ENCODE measurements at regions not wholly inside any gene's neighbourhood (a gene's known extent, or its start where the extent isn't known, plus 50 kb on each side); places are given as distances from the start of the nearest gene placed in this dataset.
A peak's percentile ranks its signal among the peaks of the same experiment; 100 is the strongest.

DNA sequence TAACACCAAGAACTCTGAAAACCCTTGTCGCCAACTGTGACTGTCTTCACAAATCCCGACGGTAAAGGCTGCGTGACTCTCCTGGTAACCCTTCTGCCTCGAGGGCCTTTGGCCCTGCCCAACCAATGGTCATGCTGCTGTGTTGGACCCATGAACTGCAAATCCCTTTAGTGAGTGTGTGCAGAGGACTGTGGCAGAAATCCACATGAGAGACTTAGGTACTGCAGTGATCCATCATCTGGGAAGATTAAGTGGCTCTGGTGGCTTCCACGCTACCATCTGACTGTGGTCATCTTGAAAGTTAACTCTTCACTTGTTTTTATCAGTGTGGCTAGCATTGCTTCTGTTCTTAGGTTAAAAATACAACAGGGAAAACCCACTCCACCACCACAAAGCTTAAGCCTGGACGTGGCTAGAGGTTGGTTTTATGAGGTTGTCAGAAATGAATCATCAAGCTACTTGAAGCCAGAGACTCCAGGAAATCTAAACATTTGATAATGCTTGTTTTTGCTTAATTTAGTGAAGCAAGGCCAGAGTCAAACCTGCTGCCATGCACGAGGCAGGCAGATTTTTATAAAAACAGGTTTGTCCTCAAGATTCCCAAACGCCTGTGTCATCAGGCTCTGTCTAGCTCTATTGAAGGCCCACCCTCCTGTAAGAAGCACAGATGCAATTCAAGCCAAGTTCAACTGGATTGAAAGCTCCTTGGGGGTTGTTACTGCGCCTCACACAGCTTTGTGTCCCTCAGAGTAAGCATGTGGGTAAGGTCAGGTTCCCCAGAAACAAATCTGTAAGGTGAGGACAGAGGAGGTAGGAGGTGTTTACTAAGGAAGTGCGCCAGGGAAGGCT is 52.7 kb upstream of the ERCC6L2 start:
- H3K36me3 ChIP-seq (ENCODE audit: control insufficient read depth in 2 of 2, insufficient read depth in 1 of 2, low read length in 2 of 2) = no peaks in the 10 kb centered on the region
- ChIA-PET POLR2A (interaction anchor here (0.6 to 1.0 kb wide), 3 partner anchors 52 to 575 kb away, joined by 4 to 7 read pairs (median 4); partner anchors contain the start of gene ERCC6L2), CTCF (interaction anchor here (0.7 to 1.2 kb wide), 2 partner anchors 10 to 248 kb away, joined by 3 to 4 read pairs; no protein-coding TSS in a partner anchor)
- peaks cover 10% of the 10 kb centered on the region for H3K4me1 ChIP-seq (ENCODE audit: control insufficient read depth, insufficient read depth, low read length)
- TF ChIP-seq, protein P1, sequence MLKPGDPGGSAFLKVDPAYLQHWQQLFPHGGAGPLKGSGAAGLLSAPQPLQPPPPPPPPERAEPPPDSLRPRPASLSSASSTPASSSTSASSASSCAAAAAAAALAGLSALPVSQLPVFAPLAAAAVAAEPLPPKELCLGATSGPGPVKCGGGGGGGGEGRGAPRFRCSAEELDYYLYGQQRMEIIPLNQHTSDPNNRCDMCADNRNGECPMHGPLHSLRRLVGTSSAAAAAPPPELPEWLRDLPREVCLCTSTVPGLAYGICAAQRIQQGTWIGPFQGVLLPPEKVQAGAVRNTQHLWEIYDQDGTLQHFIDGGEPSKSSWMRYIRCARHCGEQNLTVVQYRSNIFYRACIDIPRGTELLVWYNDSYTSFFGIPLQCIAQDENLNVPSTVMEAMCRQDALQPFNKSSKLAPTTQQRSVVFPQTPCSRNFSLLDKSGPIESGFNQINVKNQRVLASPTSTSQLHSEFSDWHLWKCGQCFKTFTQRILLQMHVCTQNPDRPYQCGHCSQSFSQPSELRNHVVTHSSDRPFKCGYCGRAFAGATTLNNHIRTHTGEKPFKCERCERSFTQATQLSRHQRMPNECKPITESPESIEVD (tag by site-specific recombination; IDR thresholded peaks at IDR 0.05) = peak; percentile 18; the same call in 1 of the 2 replicates
- TF ChIP-seq ZNF76 (tag by site-specific recombination; IDR thresholded peaks at IDR 0.05; ENCODE audit: borderline replicate concordance, low read depth) = no peak
- no peak for TF ChIP-seq ZXDB (tag by site-specific recombination; IDR thresholded peaks at IDR 0.05)
- no peak for TF ChIP-seq ZNF510 (tag by site-specific recombination; IDR thresholded peaks at IDR 0.05; ENCODE audit: insufficient replicate concordance)
- no peak for TF ChIP-seq ZNF362 (tag by site-specific recombination; IDR thresholded peaks at IDR 0.05)
- no peak for TF ChIP-seq REPIN1 (tag by site-specific recombination; IDR thresholded peaks at IDR 0.05; ENCODE audit: low read depth)
- TF ChIP-seq, protein P2, sequence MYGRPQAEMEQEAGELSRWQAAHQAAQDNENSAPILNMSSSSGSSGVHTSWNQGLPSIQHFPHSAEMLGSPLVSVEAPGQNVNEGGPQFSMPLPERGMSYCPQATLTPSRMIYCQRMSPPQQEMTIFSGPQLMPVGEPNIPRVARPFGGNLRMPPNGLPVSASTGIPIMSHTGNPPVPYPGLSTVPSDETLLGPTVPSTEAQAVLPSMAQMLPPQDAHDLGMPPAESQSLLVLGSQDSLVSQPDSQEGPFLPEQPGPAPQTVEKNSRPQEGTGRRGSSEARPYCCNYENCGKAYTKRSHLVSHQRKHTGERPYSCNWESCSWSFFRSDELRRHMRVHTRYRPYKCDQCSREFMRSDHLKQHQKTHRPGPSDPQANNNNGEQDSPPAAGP (tag by site-specific recombination; IDR thresholded peaks at IDR 0.05) = no peak
- TF ChIP-seq SALL2 (tag by site-specific recombination; IDR thresholded peaks at IDR 0.05; ENCODE audit: borderline replicate concordance) = no peak
- no peak for TF ChIP-seq SETDB1 (IDR thresholded peaks at IDR 0.05; ENCODE audit: insufficient read length, low read length)
- no peak for TF ChIP-seq ZNF473 (tag by site-specific recombination; IDR thresholded peaks at IDR 0.05)
- peak; percentile 82 for TF ChIP-seq GLIS1 (tag by site-specific recombination; IDR thresholded peaks at IDR 0.05)
- TF ChIP-seq ZNF112 (tag by site-specific recombination; IDR thresholded peaks at IDR 0.05) = no peak
- no peak for TF ChIP-seq ZNF791 (tag by site-specific recombination; IDR thresholded peaks at IDR 0.05)
- no peak for TF ChIP-seq ZNF169 (tag by site-specific recombination; IDR thresholded peaks at IDR 0.05)
- TF ChIP-seq BCL11B (tag by site-specific recombination; IDR thresholded peaks at IDR 0.05; ENCODE audit: low read depth) = no peak
- TF ChIP-seq PRDM1 (tag by site-specific recombination; IDR thresholded peaks at IDR 0.05) = no peak
- TF ChIP-seq ZNF157 (tag by site-specific recombination; IDR thresholded peaks at IDR 0.05) = no peak
- TF ChIP-seq, protein P3, sequence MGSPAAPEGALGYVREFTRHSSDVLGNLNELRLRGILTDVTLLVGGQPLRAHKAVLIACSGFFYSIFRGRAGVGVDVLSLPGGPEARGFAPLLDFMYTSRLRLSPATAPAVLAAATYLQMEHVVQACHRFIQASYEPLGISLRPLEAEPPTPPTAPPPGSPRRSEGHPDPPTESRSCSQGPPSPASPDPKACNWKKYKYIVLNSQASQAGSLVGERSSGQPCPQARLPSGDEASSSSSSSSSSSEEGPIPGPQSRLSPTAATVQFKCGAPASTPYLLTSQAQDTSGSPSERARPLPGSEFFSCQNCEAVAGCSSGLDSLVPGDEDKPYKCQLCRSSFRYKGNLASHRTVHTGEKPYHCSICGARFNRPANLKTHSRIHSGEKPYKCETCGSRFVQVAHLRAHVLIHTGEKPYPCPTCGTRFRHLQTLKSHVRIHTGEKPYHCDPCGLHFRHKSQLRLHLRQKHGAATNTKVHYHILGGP (tag by site-specific recombination; IDR thresholded peaks at IDR 0.05) = peak; percentile 66; the same call in 1 of the 2 replicates
- no peak for TF ChIP-seq ZNF248 (tag by site-specific recombination; IDR thresholded peaks at IDR 0.05)
- TF ChIP-seq ZNF335 (tag by site-specific recombination; conservative IDR thresholded peaks at IDR 0.05) = 0 out of 2 replicates have a peak, but pooled peaks have one; percentile 6
- no peak for TF ChIP-seq ZNF521 (tag by site-specific recombination; IDR thresholded peaks at IDR 0.05)
- TF ChIP-seq OSR2 (tag by site-specific recombination; IDR thresholded peaks at IDR 0.05) = peak; percentile 37; the same call in 1 of the 2 replicates
- TF ChIP-seq ZNF366 (tag by site-specific recombination; conservative IDR thresholded peaks at IDR 0.05) = no peak
- TF ChIP-seq ZNF280C (tag by site-specific recombination; IDR thresholded peaks at IDR 0.05) = no peak
- TF ChIP-seq ZNF555 (tag by site-specific recombination; conservative IDR thresholded peaks at IDR 0.05) = no peak
- no peaks in the 10 kb centered on the region for H3K9me3 ChIP-seq (ENCODE audit: control insufficient read depth, insufficient read depth, low read depth, low read length)
- peak overlapping the region; percentile 57 for H3K27ac ChIP-seq (ENCODE audit: extremely low read depth, low read depth, low read length)
- H3K4me3 ChIP-seq (ENCODE audit: low read depth, low read length) = no peak overlapping the region
